Heart left ventricle (tissue), 16 donors: ENCODE measurements at regions not wholly inside any gene's neighbourhood (a gene's known extent, or its start where the extent isn't known, plus 50 kb on each side); places are given as distances from the start of the nearest gene placed in this dataset.

Source experiments
- ATAC-seq, 4 donors: fragments of 200-7000 bp; cut with Tn5 transposase; one replicate each; pipeline ENCODE4 v1.9.1; 2020 to 2022; ENCODE audit warnings: moderate library complexity in 4 of 4, mild to moderate bottlenecking in 3 of 4, moderate number of reproducible peaks in 1 of 4
- DNase-seq, 5 donors: peaks; one replicate each; pipeline ENCODE4 v3.0.0-alpha.2; 2020
- H3K27ac ChIP-seq, 12 donors: fragments of 200-600 bp; sonication (generic) in 4 of 12; one replicate each; pipeline versions ENCODE4 v1.5.0 to v1.8.0; 2016 to 2022; ENCODE audit warnings: mild to moderate bottlenecking in 2 of 12
- H3K27me3 ChIP-seq, 9 donors: fragments of 200-600 bp; sonication (generic) in 2 of 9; one replicate each; pipeline versions ENCODE4 v1.5.1 to v1.8.0; 2016 to 2022; ENCODE audit warnings: mild to moderate bottlenecking in 3 of 9
- H3K36me3 ChIP-seq, 9 donors: fragments of 200-600 bp; sonication (generic) in 2 of 9; one replicate each; pipeline versions ENCODE4 v1.5.0 to v1.8.0; 2018 to 2022; ENCODE audit warnings: mild to moderate bottlenecking in 2 of 9
- H3K4me1 ChIP-seq, 12 donors: fragments of 200-600 bp; sonication (generic) in 4 of 12; one replicate each; pipeline versions ENCODE4 v1.5.0 to v1.8.0; 2016 to 2022; ENCODE audit warnings: mild to moderate bottlenecking in 3 of 12
- H3K4me3 ChIP-seq, 12 donors: fragments of 200-600 bp; sonication (generic) in 4 of 12; one replicate each; pipeline versions ENCODE4 v1.5.0 to v1.8.0; 2017 to 2022; ENCODE audit warnings: mild to moderate bottlenecking in 9 of 12, moderate library complexity in 4 of 12
- H3K9me3 ChIP-seq, 12 donors: fragments of 200-600 bp; sonication (generic) in 4 of 12; one replicate each; pipeline versions ENCODE4 v1.5.0 to v1.8.0; 2016 to 2022; ENCODE audit warnings: mild to moderate bottlenecking in 1 of 12
- CTCF ChIP-seq, 12 donors: fragments of 200-600 bp; sonication (generic) in 4 of 12; IDR thresholded peaks; one replicate each; pipeline versions ENCODE4 v1.5.0 to v1.8.0; 2018 to 2022; ENCODE audit warnings: antibody characterized with exemption in 12 of 12, mild to moderate bottlenecking in 5 of 12
- POLR2A ChIP-seq, 2 donors: fragments of 450-650 bp; IDR thresholded peaks; one replicate each; pipeline ENCODE4 v1.6.1; 2017; ENCODE audit warnings: antibody characterized with exemption in 2 of 2, mild to moderate bottlenecking in 2 of 2, moderate library complexity in 2 of 2
- WGBS, 4 donors: extraction: QIAGEN DNeasy Blood & Tissue Kit in 2 of 4; methylation state at CpG; one replicate each; pipeline versions ENCODE4 v1.1.5 to v1.1.7; 2013 to 2018; 5-methylcytosine and 5-hydroxymethylcytosine counted together
- intact Hi-C, 10 donors: fragments of 100-400 bp; cut with DNase I; formaldehyde crosslinking; loops; one replicate each; pipeline versions ENCODE4 v1.11.1 to v1.14.2; 2022
- donor health status: ischemic (EF 13 %, LVEDD 7.1; RV severe dilation, severe dysfunction).
- donor health status: healthy with polysubstance abuse.
- donor health status: DM: no; HTN: yes; CAD: no.
- donor health status: DM: no; HTN: no; CAD: no.
- donor health status: ischemic (EF 25% LVEDD 6.9; RV normal size, moderate dysfunction).
- donor health status: ischemic (EF 25% LVEDD 5.7; RV mildly dilated, moderate dysfunction).
- donor health status: healthy.
- donor health status: DM: yes; HTN: yes; CAD: no.
- donor health status: ischemic (EF 35%, LVEDD 5.7; RV mildly dilated, moderate dysfunction).
- donor health status: nonischemic (EF 11% LVEDD 7.7; RV severe dilation, severe dysfunction).
- donor health status: DM: yes; HTN: yes; CAD: no.
- donor health status: PGD.
- donor health status: ischemic (EF 29% LVEDD 5.4; RV normal size, mild dysfunction).
- donor health status: nonischemic (EF 23%, LVEDD 6.1; RV moderate dilation, normal function).

- DNase-seq (no peak), ATAC-seq (no peak)
- intact Hi-C loops: loop anchor here in 3 of 10 donors (5.0 to 10.0 kb wide), 3 partner anchors 595 to 797 kb away; partner anchors contain the start of gene GLIPR1 (in 1 of the 3)
- H3K4me3 ChIP-seq: no peak overlapping the region
- WGBS, 4 donors: 79 to 90% (median 84%) methylated on average over 2 of the region's 2 CpGs
- H3K27ac ChIP-seq: no peak overlapping the region
- TF ChIP-seq CTCF (IDR thresholded peaks at IDR 0.05): no peak
- TF ChIP-seq POLR2A (IDR thresholded peaks at IDR 0.05): no peak
- no peaks in the 10 kb centered on the region for H3K4me1 ChIP-seq
- H3K9me3 ChIP-seq: peaks cover 0 to 5% (median 0%) of the 10 kb centered on the region in 12 donors
- no peaks in the 10 kb centered on the region for H3K27me3 ChIP-seq
- no peaks in the 10 kb centered on the region for H3K36me3 ChIP-seq
Observed at GRCh38 chr12:74689929-74690328, 152.3 kb downstream of the ATXN7L3B start.

GRCh38 chr12:74719447-74719846 lies 181.8 kb downstream of the ATXN7L3B start:
- Histone ChIP-seq H3K27me3 (no peaks in the 10 kb centered on the region), H3K27ac (no peak overlapping the region), H3K36me3 (no peaks in the 10 kb centered on the region), H3K9me3 (no peaks in the 10 kb centered on the region), H3K4me1 (no peaks in the 10 kb centered on the region), H3K4me3 (no peak overlapping the region)
- ATAC-seq (no peak), DNase-seq (no peak)
- TF ChIP-seq POLR2A (IDR thresholded peaks at IDR 0.05): no peak
- no peak for TF ChIP-seq CTCF (IDR thresholded peaks at IDR 0.05)
- intact Hi-C loops: no loop called here
- WGBS, 4 donors: 72 to 84% (median 79%) methylated on average over 2 of the region's 2 CpGs

- no peaks in the 10 kb centered on the region for H3K27me3 ChIP-seq
- no peak overlapping the region for H3K4me3 ChIP-seq
- no peaks in the 10 kb centered on the region for H3K36me3 ChIP-seq
- DNase-seq (no peak), ATAC-seq (no peak)
- WGBS, 4 donors: 29 to 45% (median 44%) methylated on average over 3 of the region's 3 CpGs
- TF ChIP-seq POLR2A (IDR thresholded peaks at IDR 0.05): no peak
- TF ChIP-seq CTCF (IDR thresholded peaks at IDR 0.05): no peak
- no peaks in the 10 kb centered on the region for H3K4me1 ChIP-seq
- H3K9me3 ChIP-seq: no peaks in the 10 kb centered on the region
- intact Hi-C loops: no loop called here
- no peak overlapping the region for H3K27ac ChIP-seq
Observed at GRCh38 chr12:74722709-74723108, 185.1 kb downstream of the ATXN7L3B start.

- no peaks in the 10 kb centered on the region for H3K4me1 ChIP-seq
- H3K27ac ChIP-seq: no peak overlapping the region
- WGBS, 4 donors: 37 to 56% (median 50%) methylated on average over 1 of the region's 1 CpG
- H3K4me3 ChIP-seq: no peak overlapping the region
- intact Hi-C loops: no loop called here
- TF ChIP-seq CTCF (IDR thresholded peaks at IDR 0.05) (no peak), POLR2A (IDR thresholded peaks at IDR 0.05) (no peak)
- peaks cover 0 to 2% (median 0%) of the 10 kb centered on the region in 12 donors for H3K9me3 ChIP-seq
- ATAC-seq (no peak), DNase-seq (no peak)
- no peaks in the 10 kb centered on the region for H3K36me3 ChIP-seq
- no peaks in the 10 kb centered on the region for H3K27me3 ChIP-seq
Observed at GRCh38 chr12:74725154-74725553, 187.5 kb downstream of the ATXN7L3B start.
